Islet precursor cell (in vitro differentiated cells): ENCODE measurements at regions not wholly inside any gene's neighbourhood (a gene's known extent, or its start where the extent isn't known, plus 50 kb on each side); places are given as distances from the start of the nearest gene placed in this dataset.

Experiments used
- DNase-seq: peaks from one replicate; pipeline ENCODE4 v3.0.0-alpha.2; 2018

- no peak for DNase-seq
These were observed 329.4 kb upstream of the TBC1D5 start for GRCh38 chr3:18071833-18072232.

GRCh38 chr3:18070944-18071343, 328.5 kb upstream of the TBC1D5 start:
- DNase-seq: no peak

GRCh38 chr3:18070231-18070630, 327.8 kb upstream of the TBC1D5 start:
- no peak for DNase-seq

- no peak for DNase-seq
These were observed 327.1 kb upstream of the TBC1D5 start for GRCh38 chr3:18069568-18069967.

GRCh38 chr3:18066899-18067582, 324.6 kb upstream of the TBC1D5 start:
- DNase-seq: no peak

- no peak for DNase-seq
These were observed 322.2 kb upstream of the TBC1D5 start for GRCh38 chr3:18064586-18064985.

- DNase-seq: no peak
These were observed 320.2 kb upstream of the TBC1D5 start for GRCh38 chr3:18062657-18063025.

- no peak for DNase-seq
These were observed 319.6 kb upstream of the TBC1D5 start for GRCh38 chr3:18061737-18062656.

GRCh38 chr3:18058666-18059065, 316.2 kb upstream of the TBC1D5 start:
- DNase-seq: no peak

- no peak for DNase-seq
These were observed 315.1 kb upstream of the TBC1D5 start for GRCh38 chr3:18057471-18058091.

GRCh38 chr3:18054625-18055024, 312.2 kb upstream of the TBC1D5 start:
- no peak for DNase-seq

GRCh38 chr3:18051306-18051705, 308.9 kb upstream of the TBC1D5 start:
- no peak for DNase-seq

- DNase-seq: no peak
These were observed 306.7 kb upstream of the TBC1D5 start for GRCh38 chr3:18049096-18049495.

- no peak for DNase-seq
These were observed 304.6 kb upstream of the TBC1D5 start for GRCh38 chr3:18047052-18047451.

- no peak for DNase-seq
These were observed 303.9 kb upstream of the TBC1D5 start for GRCh38 chr3:18046131-18046915.

- no peak for DNase-seq
These were observed 302.8 kb upstream of the TBC1D5 start for GRCh38 chr3:18044971-18045880.

- DNase-seq: no peak
These were observed 301.8 kb upstream of the TBC1D5 start for GRCh38 chr3:18044191-18044590.

GRCh38 chr3:18036450-18036815, 294.0 kb upstream of the TBC1D5 start:
- DNase-seq: no peak

- DNase-seq: no peak
These were observed 293.4 kb upstream of the TBC1D5 start for GRCh38 chr3:18035641-18036449.

- no peak for DNase-seq
These were observed 291.2 kb upstream of the TBC1D5 start for GRCh38 chr3:18033581-18034108.

- DNase-seq: no peak
These were observed 288.0 kb upstream of the TBC1D5 start for GRCh38 chr3:18030371-18030870.
